ENCODE measurements at regions not wholly inside any gene's neighbourhood (a gene's known extent, or its start where the extent isn't known, plus 50 kb on each side); places are given as distances from the start of the nearest gene placed in this dataset.

- TF ChIP-seq EZH2 (IDR thresholded peaks at IDR 0.05) (no peak), ZNF274 (IDR thresholded peaks at IDR 0.05; ENCODE audit: low read depth, low read length) (no peak), POLR2AphosphoS5 (IDR thresholded peaks at IDR 0.05; ENCODE audit: low read depth, low read length) (no peak), EZH2phosphoT487 (IDR thresholded peaks at IDR 0.05; ENCODE audit: borderline replicate concordance) (no peak), TCF7L2 (IDR thresholded peaks at IDR 0.05; ENCODE audit: borderline replicate concordance, extremely low read depth, insufficient read depth, insufficient read length) (no peak), POLR2A (IDR thresholded peaks at IDR 0.05; ENCODE audit: borderline replicate concordance, extremely low read depth, insufficient read depth, insufficient read length) (no peak), ZBTB33 (IDR thresholded peaks at IDR 0.05; ENCODE audit: extremely low read depth, insufficient replicate concordance, low read length) (no peak), ELF1 (IDR thresholded peaks at IDR 0.05; ENCODE audit: borderline replicate concordance, low read depth) (no peak), RAD21 (IDR thresholded peaks at IDR 0.05; ENCODE audit: low read depth) (no peak)
- TF ChIP-seq, protein P1, sequence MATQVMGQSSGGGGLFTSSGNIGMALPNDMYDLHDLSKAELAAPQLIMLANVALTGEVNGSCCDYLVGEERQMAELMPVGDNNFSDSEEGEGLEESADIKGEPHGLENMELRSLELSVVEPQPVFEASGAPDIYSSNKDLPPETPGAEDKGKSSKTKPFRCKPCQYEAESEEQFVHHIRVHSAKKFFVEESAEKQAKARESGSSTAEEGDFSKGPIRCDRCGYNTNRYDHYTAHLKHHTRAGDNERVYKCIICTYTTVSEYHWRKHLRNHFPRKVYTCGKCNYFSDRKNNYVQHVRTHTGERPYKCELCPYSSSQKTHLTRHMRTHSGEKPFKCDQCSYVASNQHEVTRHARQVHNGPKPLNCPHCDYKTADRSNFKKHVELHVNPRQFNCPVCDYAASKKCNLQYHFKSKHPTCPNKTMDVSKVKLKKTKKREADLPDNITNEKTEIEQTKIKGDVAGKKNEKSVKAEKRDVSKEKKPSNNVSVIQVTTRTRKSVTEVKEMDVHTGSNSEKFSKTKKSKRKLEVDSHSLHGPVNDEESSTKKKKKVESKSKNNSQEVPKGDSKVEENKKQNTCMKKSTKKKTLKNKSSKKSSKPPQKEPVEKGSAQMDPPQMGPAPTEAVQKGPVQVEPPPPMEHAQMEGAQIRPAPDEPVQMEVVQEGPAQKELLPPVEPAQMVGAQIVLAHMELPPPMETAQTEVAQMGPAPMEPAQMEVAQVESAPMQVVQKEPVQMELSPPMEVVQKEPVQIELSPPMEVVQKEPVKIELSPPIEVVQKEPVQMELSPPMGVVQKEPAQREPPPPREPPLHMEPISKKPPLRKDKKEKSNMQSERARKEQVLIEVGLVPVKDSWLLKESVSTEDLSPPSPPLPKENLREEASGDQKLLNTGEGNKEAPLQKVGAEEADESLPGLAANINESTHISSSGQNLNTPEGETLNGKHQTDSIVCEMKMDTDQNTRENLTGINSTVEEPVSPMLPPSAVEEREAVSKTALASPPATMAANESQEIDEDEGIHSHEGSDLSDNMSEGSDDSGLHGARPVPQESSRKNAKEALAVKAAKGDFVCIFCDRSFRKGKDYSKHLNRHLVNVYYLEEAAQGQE (IDR thresholded peaks at IDR 0.05; ENCODE audit: low read depth) = no peak
- TF ChIP-seq, protein P2, sequence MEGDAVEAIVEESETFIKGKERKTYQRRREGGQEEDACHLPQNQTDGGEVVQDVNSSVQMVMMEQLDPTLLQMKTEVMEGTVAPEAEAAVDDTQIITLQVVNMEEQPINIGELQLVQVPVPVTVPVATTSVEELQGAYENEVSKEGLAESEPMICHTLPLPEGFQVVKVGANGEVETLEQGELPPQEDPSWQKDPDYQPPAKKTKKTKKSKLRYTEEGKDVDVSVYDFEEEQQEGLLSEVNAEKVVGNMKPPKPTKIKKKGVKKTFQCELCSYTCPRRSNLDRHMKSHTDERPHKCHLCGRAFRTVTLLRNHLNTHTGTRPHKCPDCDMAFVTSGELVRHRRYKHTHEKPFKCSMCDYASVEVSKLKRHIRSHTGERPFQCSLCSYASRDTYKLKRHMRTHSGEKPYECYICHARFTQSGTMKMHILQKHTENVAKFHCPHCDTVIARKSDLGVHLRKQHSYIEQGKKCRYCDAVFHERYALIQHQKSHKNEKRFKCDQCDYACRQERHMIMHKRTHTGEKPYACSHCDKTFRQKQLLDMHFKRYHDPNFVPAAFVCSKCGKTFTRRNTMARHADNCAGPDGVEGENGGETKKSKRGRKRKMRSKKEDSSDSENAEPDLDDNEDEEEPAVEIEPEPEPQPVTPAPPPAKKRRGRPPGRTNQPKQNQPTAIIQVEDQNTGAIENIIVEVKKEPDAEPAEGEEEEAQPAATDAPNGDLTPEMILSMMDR (IDR thresholded peaks at IDR 0.05 in 2 of 3, conservative IDR thresholded peaks at IDR 0.05 in 1 of 3; ENCODE audit: borderline replicate concordance in 1 of 3, insufficient read depth in 1 of 3, low read depth in 2 of 3, low read length in 2 of 3) = no peak
Observed at GRCh38 chr12:46942579-46942978, 116.8 kb upstream of the SLC38A4 start.
